ENCODE measurements at regions not wholly inside any gene's neighbourhood (a gene's known extent, or its start where the extent isn't known, plus 50 kb on each side); places are given as distances from the start of the nearest gene placed in this dataset.

DNA sequence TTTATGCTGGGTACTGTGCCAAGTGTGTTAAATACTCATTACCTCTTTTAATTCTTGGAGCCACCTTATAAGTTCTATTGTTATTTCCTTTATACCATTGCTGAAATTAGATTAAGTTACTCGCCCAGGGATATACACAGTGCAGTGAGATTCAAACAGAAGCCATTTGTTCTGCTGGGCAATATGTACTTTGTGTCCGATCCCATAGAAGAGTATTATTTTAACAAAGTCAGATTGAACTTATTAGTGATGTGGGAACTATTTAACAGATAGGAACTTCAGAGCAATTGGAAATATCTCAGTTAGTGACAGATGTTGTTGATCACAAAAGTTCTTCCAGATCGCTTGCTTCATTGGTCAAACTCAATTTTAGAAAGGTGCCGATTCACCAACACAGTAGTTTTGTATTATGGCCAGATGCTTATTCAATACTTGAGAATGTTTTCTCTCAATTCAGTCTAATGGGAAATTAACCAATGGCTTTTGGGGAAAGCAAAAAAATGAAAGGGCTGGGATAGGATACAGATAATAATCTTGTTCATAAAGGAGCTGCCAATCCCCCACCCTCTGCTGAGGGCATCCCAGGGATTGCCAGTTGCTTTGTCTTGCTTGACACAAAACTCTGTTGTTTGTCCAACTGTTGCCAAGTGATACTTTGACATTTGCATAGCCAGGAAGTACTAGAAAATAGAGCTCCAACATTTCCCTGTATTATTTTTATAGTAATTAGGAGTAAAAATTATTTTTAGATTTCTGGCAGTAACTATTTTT lies 94.8 kb upstream of the SEMA6A start:
- H3K27ac Mint-ChIP-seq (ENCODE audit: unreplicated experiment) = no peak overlapping the region
- H3K9me3 Mint-ChIP-seq (ENCODE audit: low read depth) = no peaks in the 10 kb centered on the region
- H3K4me3 Mint-ChIP-seq (ENCODE audit: unreplicated experiment) = no peak overlapping the region

GRCh38 chr5:116668390-116668789 lies 93.8 kb upstream of the SEMA6A start:
- H3K36me3 Mint-ChIP-seq (ENCODE audit: low read depth) = no peaks in the 10 kb centered on the region

More for the DNA sequence above, 94.8 kb upstream of the SEMA6A start:
- no peaks in the 10 kb centered on the region for H3K27me3 Mint-ChIP-seq (ENCODE audit: low read depth)
- peaks cover 10% of the 10 kb centered on the region for H3K4me1 Mint-ChIP-seq (ENCODE audit: low read depth)
- H3K36me3 Mint-ChIP-seq (ENCODE audit: low read depth) = no peaks in the 10 kb centered on the region
- DNase-seq (ENCODE audit: low spot score) = no peak
- TF ChIP-seq, protein P1, sequence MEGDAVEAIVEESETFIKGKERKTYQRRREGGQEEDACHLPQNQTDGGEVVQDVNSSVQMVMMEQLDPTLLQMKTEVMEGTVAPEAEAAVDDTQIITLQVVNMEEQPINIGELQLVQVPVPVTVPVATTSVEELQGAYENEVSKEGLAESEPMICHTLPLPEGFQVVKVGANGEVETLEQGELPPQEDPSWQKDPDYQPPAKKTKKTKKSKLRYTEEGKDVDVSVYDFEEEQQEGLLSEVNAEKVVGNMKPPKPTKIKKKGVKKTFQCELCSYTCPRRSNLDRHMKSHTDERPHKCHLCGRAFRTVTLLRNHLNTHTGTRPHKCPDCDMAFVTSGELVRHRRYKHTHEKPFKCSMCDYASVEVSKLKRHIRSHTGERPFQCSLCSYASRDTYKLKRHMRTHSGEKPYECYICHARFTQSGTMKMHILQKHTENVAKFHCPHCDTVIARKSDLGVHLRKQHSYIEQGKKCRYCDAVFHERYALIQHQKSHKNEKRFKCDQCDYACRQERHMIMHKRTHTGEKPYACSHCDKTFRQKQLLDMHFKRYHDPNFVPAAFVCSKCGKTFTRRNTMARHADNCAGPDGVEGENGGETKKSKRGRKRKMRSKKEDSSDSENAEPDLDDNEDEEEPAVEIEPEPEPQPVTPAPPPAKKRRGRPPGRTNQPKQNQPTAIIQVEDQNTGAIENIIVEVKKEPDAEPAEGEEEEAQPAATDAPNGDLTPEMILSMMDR (IDR thresholded peaks at IDR 0.05) = no peak

GRCh38 chr5:116666901-116667300 lies 92.3 kb upstream of the SEMA6A start:
- no peaks in the 10 kb centered on the region for H3K9me3 Mint-ChIP-seq (ENCODE audit: low read depth)
- no peak overlapping the region for H3K27ac Mint-ChIP-seq (ENCODE audit: unreplicated experiment)
- H3K36me3 Mint-ChIP-seq (ENCODE audit: low read depth) = no peaks in the 10 kb centered on the region
- peaks cover 10% of the 10 kb centered on the region for H3K4me1 Mint-ChIP-seq (ENCODE audit: low read depth)
- no peak for DNase-seq (ENCODE audit: low spot score)
- TF ChIP-seq, protein P1 (IDR thresholded peaks at IDR 0.05) = no peak
- no peaks in the 10 kb centered on the region for H3K27me3 Mint-ChIP-seq (ENCODE audit: low read depth)
- H3K4me3 Mint-ChIP-seq (ENCODE audit: unreplicated experiment) = no peak overlapping the region

More at GRCh38 chr5:116668390-116668789, 93.8 kb upstream of the SEMA6A start:
- no peaks in the 10 kb centered on the region for H3K27me3 Mint-ChIP-seq (ENCODE audit: low read depth)
- no peak overlapping the region for H3K27ac Mint-ChIP-seq (ENCODE audit: unreplicated experiment)
- TF ChIP-seq, protein P1 (IDR thresholded peaks at IDR 0.05) = no peak
- DNase-seq (ENCODE audit: low spot score) = no peak
- no peaks in the 10 kb centered on the region for H3K9me3 Mint-ChIP-seq (ENCODE audit: low read depth)
- peaks cover 10% of the 10 kb centered on the region for H3K4me1 Mint-ChIP-seq (ENCODE audit: low read depth)
- H3K4me3 Mint-ChIP-seq (ENCODE audit: unreplicated experiment) = no peak overlapping the region

- no peak for DNase-seq (ENCODE audit: low spot score)
- TF ChIP-seq, protein P1 (IDR thresholded peaks at IDR 0.05) = no peak
- Mint-ChIP-seq H3K27me3 (ENCODE audit: low read depth) (no peaks in the 10 kb centered on the region), H3K27ac (ENCODE audit: unreplicated experiment) (no peak overlapping the region), H3K4me1 (ENCODE audit: low read depth) (peaks cover 6% of the 10 kb centered on the region), H3K36me3 (ENCODE audit: low read depth) (no peaks in the 10 kb centered on the region), H3K9me3 (ENCODE audit: low read depth) (no peaks in the 10 kb centered on the region), H3K4me3 (ENCODE audit: unreplicated experiment) (no peak overlapping the region)
These were observed 90.4 kb upstream of the SEMA6A start for GRCh38 chr5:116664988-116665387.

- Mint-ChIP-seq H3K9me3 (ENCODE audit: low read depth) (no peaks in the 10 kb centered on the region), H3K27ac (ENCODE audit: unreplicated experiment) (no peak overlapping the region), H3K36me3 (ENCODE audit: low read depth) (no peaks in the 10 kb centered on the region), H3K27me3 (ENCODE audit: low read depth) (no peaks in the 10 kb centered on the region), H3K4me3 (ENCODE audit: unreplicated experiment) (no peak overlapping the region), H3K4me1 (ENCODE audit: low read depth) (peaks cover 9% of the 10 kb centered on the region)
- TF ChIP-seq, protein P1 (IDR thresholded peaks at IDR 0.05) = no peak
- no peak for DNase-seq (ENCODE audit: low spot score)
These were observed 88.5 kb upstream of the SEMA6A start for GRCh38 chr5:116663081-116663480.
